Lung (tissue), 11 donors: ENCODE measurements at regions not wholly inside any gene's neighbourhood (a gene's known extent, or its start where the extent isn't known, plus 50 kb on each side); places are given as distances from the start of the nearest gene placed in this dataset.

ENCODE experiments used
- ATAC-seq: fragments of 200-7000 bp; cut with Tn5 transposase; one replicate; pipeline ENCODE4 v1.9.1; 2020; ENCODE audit warnings: moderate number of reproducible peaks; ENCODE audit not compliant: insufficient read depth, low FRiP score
- DNase-seq, 3 donors: peaks; one replicate each; pipeline ENCODE4 v3.0.0-alpha.2; 2013 to 2017
- H3K27ac ChIP-seq, 2 donors: one replicate each; pipeline ENCODE4 v1.5.1; 2013; ENCODE audit warnings: mild to moderate bottlenecking in 2 of 2, moderate library complexity in 2 of 2, control low read depth in 1 of 2, inconsistent platforms in 1 of 2, low read depth in 1 of 2, low read length in 1 of 2
- H3K27me3 ChIP-seq, 3 donors: one replicate each; pipeline ENCODE4 v1.5.1; 2013; ENCODE audit warnings: low read length in 2 of 3; ENCODE audit not compliant: control insufficient read depth in 3 of 3, insufficient read depth in 3 of 3
- H3K36me3 ChIP-seq, 4 donors: one replicate each; pipeline ENCODE4 v1.5.1; 2013; ENCODE audit warnings: low read length in 4 of 4, mild to moderate bottlenecking in 1 of 4, moderate library complexity in 1 of 4; ENCODE audit not compliant: control insufficient read depth in 4 of 4, insufficient read depth in 4 of 4
- H3K4me1 ChIP-seq, 5 donors: one replicate each; pipeline ENCODE4 v1.5.1; 2013; ENCODE audit warnings: low read length in 5 of 5, mild to moderate bottlenecking in 2 of 5, moderate library complexity in 1 of 5; ENCODE audit not compliant: control insufficient read depth in 5 of 5, insufficient read depth in 5 of 5
- H3K4me3 ChIP-seq: one replicate; pipeline ENCODE4 v1.5.1; 2013; ENCODE audit warnings: mild to moderate bottlenecking, control low read depth, moderate library complexity
- H3K9ac ChIP-seq, 2 donors: one replicate each; pipeline ENCODE4 v1.5.1; 2013; ENCODE audit warnings: low read length in 2 of 2, control low read depth in 1 of 2; ENCODE audit not compliant: insufficient read depth in 1 of 2
- H3K9me3 ChIP-seq, 4 donors: one replicate each; pipeline ENCODE4 v1.5.1; 2013; ENCODE audit warnings: low read length in 3 of 4, mild to moderate bottlenecking in 1 of 4, moderate library complexity in 1 of 4; ENCODE audit not compliant: control insufficient read depth in 4 of 4, insufficient read depth in 3 of 4
- CTCF ChIP-seq: IDR thresholded peaks from 2 replicates; pipeline ENCODE4 v1.5.1; 2012; ENCODE audit warnings: mild to moderate bottlenecking; ENCODE audit errors: control extremely low read depth, extremely low read depth
- WGBS, 2 donors: extraction: QIAGEN DNeasy Blood & Tissue Kit; methylation state at CpG; one replicate each; pipeline ENCODE4 v1.1.7; 2013; 5-methylcytosine and 5-hydroxymethylcytosine counted together
- donor health status: control.
- donor health status: control.
- donor health status: Bipolar disorder and iron deficiency.
- donor health status: healthy.
- donor health status: DM: yes; HTN: yes; CAD: no.

GRCh38 chr3:177787279-177788041 is 590.2 kb upstream of the TBL1XR1 start:
- H3K9me3 ChIP-seq = peaks cover 0 to 2% (median 0%) of the 10 kb centered on the region in 4 donors
- no peaks in the 10 kb centered on the region for H3K27me3 ChIP-seq
- ATAC-seq = no peak
- H3K9ac ChIP-seq = no peak overlapping the region
- TF ChIP-seq CTCF = no peak
- peaks cover 0 to 16% (median 4%) of the 10 kb centered on the region in 5 donors for H3K4me1 ChIP-seq
- DNase-seq = no peak
- WGBS, 2 donors = 73 to 76% methylated on average over 5 of the region's 5 CpGs
- no peak overlapping the region for H3K4me3 ChIP-seq
- no peak overlapping the region for H3K27ac ChIP-seq
- no peaks in the 10 kb centered on the region for H3K36me3 ChIP-seq

DNA sequence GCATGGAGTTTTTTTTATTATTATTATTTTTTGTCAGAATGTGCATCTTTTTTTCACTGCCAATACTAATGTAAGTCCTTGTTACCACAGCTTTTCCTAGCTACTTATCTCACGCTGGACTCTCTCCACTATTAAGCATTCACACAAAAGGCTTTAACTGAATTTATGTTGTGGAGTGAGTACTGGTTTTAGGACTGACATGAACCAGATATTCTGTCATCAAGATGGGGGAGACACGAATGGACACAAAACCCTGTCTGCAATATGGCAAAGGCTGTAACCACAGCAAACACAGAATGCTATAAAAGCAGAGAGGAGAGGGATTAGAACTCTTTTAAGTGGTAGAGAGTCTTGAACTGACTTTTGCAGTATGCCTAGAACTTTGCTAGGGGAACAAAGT is 592.2 kb upstream of the TBL1XR1 start:
- no peak overlapping the region for H3K27ac ChIP-seq

GRCh38 chr3:177792311-177793030 is 595.2 kb upstream of the TBL1XR1 start:
- Histone ChIP-seq H3K27me3 (no peaks in the 10 kb centered on the region), H3K36me3 (no peaks in the 10 kb centered on the region), H3K9me3 (peaks cover 0 to 2% (median 0%) of the 10 kb centered on the region in 4 donors), H3K4me1 (peaks cover 0 to 3% (median 0%) of the 10 kb centered on the region in 5 donors), H3K27ac (no peak overlapping the region), H3K9ac (no peak overlapping the region), H3K4me3 (no peak overlapping the region)
- no peak for DNase-seq
- no peak for ATAC-seq
- TF ChIP-seq CTCF = no peak
- whole genome bisulfite sequencing, 2 donors = 93 to 95% methylated on average over 6 of the region's 6 CpGs

More for the DNA sequence above, 592.2 kb upstream of the TBL1XR1 start:
- peaks cover 0 to 2% (median 0%) of the 10 kb centered on the region in 4 donors for H3K9me3 ChIP-seq
- ATAC-seq = no peak
- 97% methylated on average over 2 of the region's 2 CpGs for WGBS, 2 donors
- H3K36me3 ChIP-seq = no peaks in the 10 kb centered on the region
- no peak for TF ChIP-seq CTCF
- no peak overlapping the region for H3K4me3 ChIP-seq
- H3K4me1 ChIP-seq = peaks cover 0 to 3% (median 0%) of the 10 kb centered on the region in 5 donors
- H3K27me3 ChIP-seq = no peaks in the 10 kb centered on the region
- H3K9ac ChIP-seq = no peak overlapping the region
- DNase-seq = no peak
